ENCODE measurements at regions not wholly inside any gene's neighbourhood (a gene's known extent, or its start where the extent isn't known, plus 50 kb on each side); places are given as distances from the start of the nearest gene placed in this dataset.

DNA sequence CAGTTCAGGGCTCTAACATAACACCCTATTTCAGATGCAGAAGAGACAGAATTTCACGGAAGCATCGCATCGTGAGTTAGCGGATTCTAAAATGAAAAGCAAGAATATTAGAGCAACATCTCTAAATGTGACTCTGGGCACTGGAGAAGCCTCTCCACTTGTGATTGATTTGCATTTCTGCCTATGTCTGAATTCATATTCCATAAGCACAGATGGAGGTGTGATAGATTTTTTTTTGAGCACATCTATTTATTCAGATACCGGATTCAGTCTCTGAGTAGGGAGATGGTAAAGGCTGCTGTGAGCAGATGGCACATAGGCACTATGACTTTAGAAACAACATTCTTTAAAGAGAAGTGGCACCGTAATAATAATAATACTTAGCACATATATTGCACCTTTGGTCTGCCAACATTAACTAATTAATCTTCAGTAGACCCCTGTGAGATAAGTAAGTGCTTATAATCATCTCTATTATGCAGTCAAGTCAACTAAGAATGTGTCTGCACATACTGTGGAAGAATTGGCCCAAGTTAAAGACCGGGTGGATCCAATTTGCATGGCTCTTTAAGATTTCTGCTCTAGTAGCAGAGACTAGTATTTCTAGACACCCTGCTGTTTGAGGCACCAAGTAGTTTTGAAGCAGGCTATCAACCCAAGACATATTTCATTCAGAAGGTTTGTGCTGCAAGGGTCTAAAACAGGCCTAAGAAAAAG, 685.0 kb downstream of the CETN3 start:
- no peak for DNase-seq (ENCODE audit: extremely low spot score, unreplicated experiment)
- Mint-ChIP-seq H3K9me3 (ENCODE audit: unreplicated experiment) (no peaks in the 10 kb centered on the region), H3K27ac (ENCODE audit: unreplicated experiment) (no peak overlapping the region), H3K36me3 (ENCODE audit: unreplicated experiment) (no peaks in the 10 kb centered on the region), H3K4me1 (ENCODE audit: unreplicated experiment) (peaks cover 6% of the 10 kb centered on the region), H3K27me3 (ENCODE audit: unreplicated experiment) (no peaks in the 10 kb centered on the region), H3K4me3 (ENCODE audit: unreplicated experiment) (no peak overlapping the region)
- no peak for TF ChIP-seq CTCF (IDR thresholded peaks at IDR 0.05)

- no peak overlapping the region for H3K4me3 Mint-ChIP-seq (ENCODE audit: unreplicated experiment)
- H3K36me3 Mint-ChIP-seq (ENCODE audit: unreplicated experiment) = no peaks in the 10 kb centered on the region
- DNase-seq (ENCODE audit: extremely low spot score, unreplicated experiment) = no peak
- peaks cover 6% of the 10 kb centered on the region for H3K4me1 Mint-ChIP-seq (ENCODE audit: unreplicated experiment)
- no peaks in the 10 kb centered on the region for H3K27me3 Mint-ChIP-seq (ENCODE audit: unreplicated experiment)
- H3K9me3 Mint-ChIP-seq (ENCODE audit: unreplicated experiment) = no peaks in the 10 kb centered on the region
- H3K27ac Mint-ChIP-seq (ENCODE audit: unreplicated experiment) = no peak overlapping the region
- TF ChIP-seq CTCF (IDR thresholded peaks at IDR 0.05) = no peak
Observed at GRCh38 chr5:89723907-89724306, 685.6 kb downstream of the CETN3 start.

DNA sequence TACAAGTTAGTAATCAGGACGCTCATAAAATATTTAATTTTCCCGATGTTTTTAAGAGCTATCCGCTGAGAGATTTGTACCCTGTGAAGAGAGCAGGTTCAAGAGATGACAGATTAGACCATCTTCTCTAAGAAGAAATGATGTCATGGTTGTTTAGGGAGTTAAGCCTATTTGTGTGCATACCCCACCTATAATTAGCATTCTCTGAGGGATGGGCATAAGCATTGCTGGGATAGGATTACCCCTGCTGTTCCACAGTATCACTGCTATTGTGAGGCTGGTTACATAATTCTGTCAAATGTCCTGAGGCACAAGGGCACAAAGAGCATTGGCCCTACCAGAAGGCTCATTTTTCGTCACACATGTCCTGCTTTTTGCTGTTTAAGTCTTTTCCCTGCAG, 687.0 kb downstream of the CETN3 start:
- Mint-ChIP-seq H3K36me3 (ENCODE audit: unreplicated experiment) (no peaks in the 10 kb centered on the region), H3K27me3 (ENCODE audit: unreplicated experiment) (no peaks in the 10 kb centered on the region)
- TF ChIP-seq CTCF (IDR thresholded peaks at IDR 0.05) = no peak

DNA sequence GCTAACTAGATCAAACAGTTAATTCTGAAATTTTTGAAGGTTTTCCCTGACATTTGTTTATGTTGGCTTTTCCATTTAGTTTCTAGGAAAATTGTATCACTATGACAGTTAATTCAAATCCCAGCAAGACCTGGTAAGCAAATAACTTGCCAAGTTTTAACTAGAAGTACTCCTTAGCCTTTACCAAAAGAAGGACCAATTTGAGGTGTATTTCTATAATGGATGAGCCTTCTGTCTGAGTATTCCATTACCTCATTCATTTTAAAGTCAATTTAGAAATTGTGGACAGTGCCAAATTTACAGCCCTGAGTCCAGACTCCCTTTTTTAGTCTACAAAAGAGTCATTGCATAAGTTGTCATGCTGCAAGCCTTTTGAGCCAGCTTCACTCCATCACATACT, 687.6 kb downstream of the CETN3 start:
- Mint-ChIP-seq H3K36me3 (ENCODE audit: unreplicated experiment) (no peaks in the 10 kb centered on the region), H3K9me3 (ENCODE audit: unreplicated experiment) (no peaks in the 10 kb centered on the region), H3K4me1 (ENCODE audit: unreplicated experiment) (peaks cover 2% of the 10 kb centered on the region), H3K27me3 (ENCODE audit: unreplicated experiment) (no peaks in the 10 kb centered on the region), H3K4me3 (ENCODE audit: unreplicated experiment) (no peak overlapping the region), H3K27ac (ENCODE audit: unreplicated experiment) (no peak overlapping the region)
- DNase-seq (ENCODE audit: extremely low spot score, unreplicated experiment) = no peak
- TF ChIP-seq CTCF (IDR thresholded peaks at IDR 0.05) = no peak

More for the DNA sequence above, 687.0 kb downstream of the CETN3 start:
- H3K27ac Mint-ChIP-seq (ENCODE audit: unreplicated experiment) = no peak overlapping the region
- no peak overlapping the region for H3K4me3 Mint-ChIP-seq (ENCODE audit: unreplicated experiment)
- H3K9me3 Mint-ChIP-seq (ENCODE audit: unreplicated experiment) = no peaks in the 10 kb centered on the region
- H3K4me1 Mint-ChIP-seq (ENCODE audit: unreplicated experiment) = peaks cover 2% of the 10 kb centered on the region
- DNase-seq (ENCODE audit: extremely low spot score, unreplicated experiment) = no peak

DNA sequence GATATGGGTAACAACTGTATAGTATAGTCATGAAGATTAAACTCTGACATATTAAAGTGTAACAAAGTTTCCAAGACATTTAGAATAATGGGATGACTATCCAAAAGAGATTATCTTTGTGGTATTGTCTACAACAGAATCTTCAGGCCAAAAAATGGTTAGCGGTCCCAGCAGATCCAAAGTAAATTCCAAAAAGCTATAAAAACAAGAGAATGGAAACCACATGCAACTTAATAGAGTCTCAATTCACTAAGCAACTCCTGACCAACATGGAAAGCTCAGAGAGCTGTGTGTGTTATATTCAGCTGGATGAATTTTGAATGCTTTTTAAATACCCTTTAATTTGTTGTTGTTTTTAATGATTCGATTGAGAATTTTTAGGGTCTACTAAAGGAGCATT, 688.2 kb downstream of the CETN3 start:
- no peak for DNase-seq (ENCODE audit: extremely low spot score, unreplicated experiment)
- TF ChIP-seq CTCF (IDR thresholded peaks at IDR 0.05) = no peak
- no peaks in the 10 kb centered on the region for H3K9me3 Mint-ChIP-seq (ENCODE audit: unreplicated experiment)
- H3K27me3 Mint-ChIP-seq (ENCODE audit: unreplicated experiment) = no peaks in the 10 kb centered on the region
- H3K27ac Mint-ChIP-seq (ENCODE audit: unreplicated experiment) = no peak overlapping the region
- H3K36me3 Mint-ChIP-seq (ENCODE audit: unreplicated experiment) = no peaks in the 10 kb centered on the region
- peaks cover 2% of the 10 kb centered on the region for H3K4me1 Mint-ChIP-seq (ENCODE audit: unreplicated experiment)
- H3K4me3 Mint-ChIP-seq (ENCODE audit: unreplicated experiment) = no peak overlapping the region
